Inferior parietal cortex (tissue), 1 donor: ENCODE measurements at regions not wholly inside any gene's neighbourhood (a gene's known extent, or its start where the extent isn't known, plus 50 kb on each side); places are given as distances from the start of the nearest gene placed in this dataset.

Experiments used
- DNase-seq: peaks from one replicate; pipeline ENCODE4 v3.0.0-alpha.2; 2016; ENCODE audit errors: extremely low spot score

GRCh38 chr5:154107010-154107409, 68.2 kb downstream of the MFAP3 start:
- DNase-seq, result no peak

DNA sequence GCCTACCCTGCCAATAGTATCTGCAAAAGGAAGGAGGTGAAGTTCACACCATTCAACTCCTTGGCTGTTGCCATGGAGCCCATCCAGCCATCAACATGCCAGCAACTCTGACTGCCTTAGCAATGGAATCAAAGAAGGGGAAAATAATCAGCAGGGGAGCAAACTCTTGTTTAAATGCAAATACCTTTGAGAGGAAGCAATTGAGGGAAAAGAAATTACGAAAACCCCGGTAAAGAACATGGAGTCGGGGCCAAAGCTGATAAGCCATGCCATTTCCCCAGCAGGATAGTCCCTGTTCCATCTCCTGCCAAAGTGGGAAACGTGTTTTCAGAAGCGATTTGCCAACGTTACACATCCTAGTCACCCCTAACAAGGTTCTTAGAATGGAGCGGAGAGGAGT, 69.0 kb downstream of the MFAP3 start:
- no peak for DNase-seq

- DNase-seq, result no peak
These were observed 70.8 kb downstream of the MFAP3 start for GRCh38 chr5:154109416-154110106.

GRCh38 chr5:154110107-154110453, 71.3 kb downstream of the MFAP3 start:
- no peak for DNase-seq

DNA sequence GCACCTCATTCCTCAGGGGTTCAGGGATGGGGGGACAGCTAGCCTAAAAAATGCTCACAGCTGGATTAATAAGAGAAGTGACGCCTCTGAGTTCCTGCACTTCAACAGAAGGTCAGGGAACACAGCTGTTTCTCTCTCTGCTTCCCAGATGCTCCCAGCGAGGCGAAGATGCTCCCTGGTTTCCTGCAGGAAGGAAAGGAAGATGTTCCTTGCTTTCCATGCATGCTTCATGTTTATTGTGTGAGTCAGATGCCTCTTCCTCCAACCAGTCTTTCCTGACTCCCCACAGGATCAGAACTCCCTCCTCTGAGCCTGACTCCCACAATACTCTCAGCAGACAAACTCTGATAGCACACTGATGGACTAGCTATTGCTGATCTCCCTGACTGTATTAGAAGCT, 71.9 kb downstream of the MFAP3 start:
- no peak for DNase-seq

DNA sequence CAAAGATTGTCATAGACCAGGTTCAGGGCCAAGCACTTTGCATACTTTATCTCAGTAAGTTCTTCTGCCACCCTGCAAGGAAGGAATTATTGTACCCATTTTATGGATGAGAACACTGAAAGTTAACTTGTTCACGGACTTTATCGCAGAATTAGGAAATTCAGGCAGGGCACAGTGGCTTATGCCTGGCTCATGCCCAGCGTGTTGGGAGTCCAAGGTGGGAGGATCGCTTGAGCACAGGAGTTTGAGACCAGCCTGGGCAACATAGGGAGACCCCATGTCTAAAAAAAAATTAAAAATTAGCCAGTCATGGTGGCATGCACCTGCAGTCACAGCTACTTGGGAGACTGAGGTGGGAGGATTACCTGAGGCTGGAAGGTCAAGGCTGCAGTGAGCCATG, 72.4 kb downstream of the MFAP3 start:
- DNase-seq, result no peak

- DNase-seq, result no peak
These were observed 73.5 kb downstream of the MFAP3 start for GRCh38 chr5:154112255-154112654.

DNA sequence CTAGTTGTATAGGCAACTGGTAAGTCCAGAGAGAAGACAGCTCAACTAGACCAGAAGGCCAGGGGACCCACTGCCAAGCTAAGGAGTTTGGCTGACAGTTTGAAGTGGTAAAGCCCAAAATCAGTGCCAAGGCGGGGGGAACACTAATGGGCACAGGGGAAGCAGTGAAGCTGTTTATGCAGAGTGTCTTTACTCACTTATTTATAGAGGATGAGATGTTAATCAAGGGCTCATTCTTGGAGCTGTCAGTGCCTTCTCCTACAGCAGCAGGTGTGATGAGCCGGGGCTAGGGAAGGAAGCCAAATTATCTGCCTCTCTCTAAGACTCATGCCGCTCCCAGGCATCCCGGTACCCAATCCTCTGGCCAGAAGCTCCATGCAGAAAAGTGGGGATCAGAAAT, 75.2 kb upstream of the GALNT10 start:
- DNase-seq, result no peak

GRCh38 chr5:154117050-154117449, 73.5 kb upstream of the GALNT10 start:
- no peak for DNase-seq

- DNase-seq, result no peak
These were observed 72.6 kb upstream of the GALNT10 start for GRCh38 chr5:154117930-154118329.

- DNase-seq, result no peak
These were observed 72.1 kb upstream of the GALNT10 start for GRCh38 chr5:154118385-154118784.

- no peak for DNase-seq
These were observed 71.6 kb upstream of the GALNT10 start for GRCh38 chr5:154118893-154119336.

GRCh38 chr5:154129013-154129412, 61.5 kb upstream of the GALNT10 start:
- no peak for DNase-seq

GRCh38 chr5:154129921-154130320, 60.6 kb upstream of the GALNT10 start:
- no peak for DNase-seq

DNA sequence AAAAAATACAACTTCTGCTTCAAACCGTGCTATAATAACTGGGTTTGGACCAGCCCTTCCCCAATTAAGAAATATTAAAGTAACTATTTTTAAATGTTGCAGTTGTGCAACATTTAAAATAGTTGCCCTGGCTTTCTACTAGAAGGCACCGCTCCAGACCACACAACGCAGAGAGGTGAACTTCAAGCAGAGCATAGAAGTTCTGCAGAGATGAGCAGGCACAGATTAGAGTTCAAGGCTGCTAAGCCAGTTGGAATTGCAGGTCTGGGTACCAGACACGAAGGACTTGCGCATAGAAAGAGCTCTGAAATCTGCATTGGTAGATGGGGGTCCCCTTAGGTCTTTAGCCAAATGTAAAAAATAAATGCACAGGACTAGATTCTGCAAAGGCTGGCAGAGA, 58.7 kb upstream of the GALNT10 start:
- no peak for DNase-seq

DNA sequence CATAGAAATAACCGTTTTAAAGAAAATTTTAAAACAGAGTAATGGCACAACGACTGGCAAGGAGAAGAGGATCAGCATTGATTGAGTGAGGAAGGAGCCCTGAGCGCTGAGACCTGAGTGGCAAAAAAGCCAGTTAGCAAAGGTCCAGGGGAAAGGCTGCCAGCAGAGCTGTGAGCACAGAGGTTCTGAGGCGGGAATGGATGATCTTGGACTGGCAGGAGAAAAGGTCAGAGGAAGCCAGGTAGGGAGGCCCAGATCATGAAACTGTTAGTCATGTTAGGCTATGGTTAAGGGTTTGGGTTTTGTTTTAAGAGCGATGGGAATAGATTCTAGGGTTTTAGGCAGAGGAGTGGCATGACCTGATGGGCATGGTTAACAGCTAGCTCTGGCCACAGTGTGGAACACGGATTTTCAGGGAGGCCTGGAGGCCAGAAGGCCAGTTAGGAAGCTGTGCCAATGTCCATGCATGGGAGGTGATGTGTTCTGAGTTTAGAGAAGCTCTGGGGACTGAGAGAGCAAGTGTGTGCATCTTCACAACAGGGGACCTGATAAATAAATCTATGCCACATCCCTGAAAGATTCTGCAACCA, 57.7 kb upstream of the GALNT10 start:
- DNase-seq, result no peak

GRCh38 chr5:154133591-154133990, 56.9 kb upstream of the GALNT10 start:
- DNase-seq, result no peak

- no peak for DNase-seq
These were observed 56.0 kb upstream of the GALNT10 start for GRCh38 chr5:154134499-154134898.

DNA sequence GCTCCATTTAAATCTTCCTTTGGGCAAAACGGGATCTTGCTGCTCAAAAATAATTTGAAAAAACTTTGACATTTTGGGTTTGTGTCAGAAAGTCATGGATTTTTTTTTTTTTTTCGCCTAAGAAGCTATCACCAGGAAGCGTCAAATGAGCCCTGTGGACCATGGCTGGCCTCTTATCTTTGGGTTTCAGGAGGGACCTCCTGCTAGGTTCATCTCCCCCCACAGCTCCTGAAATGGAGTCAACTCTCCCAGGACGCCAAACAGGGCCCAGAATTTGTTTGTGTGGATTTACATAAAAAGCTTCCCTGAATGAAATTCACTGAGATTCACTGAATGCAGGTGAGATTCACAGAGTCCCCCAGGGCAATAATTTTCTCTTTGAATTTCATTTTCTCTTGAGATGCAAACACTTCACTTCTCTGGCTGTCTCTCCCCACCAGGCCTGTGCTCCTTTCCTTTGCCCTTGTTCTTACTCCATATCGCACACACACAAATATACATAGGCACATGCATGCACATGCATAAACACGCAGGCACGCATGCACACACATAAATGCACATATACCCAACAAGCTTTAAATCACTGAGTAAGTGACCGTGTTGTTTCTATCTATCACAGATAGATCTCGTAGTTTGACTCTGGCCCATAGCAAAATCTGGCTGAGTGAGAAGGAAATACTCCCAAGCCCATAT, 55.3 kb upstream of the GALNT10 start:
- DNase-seq, result no peak

DNA sequence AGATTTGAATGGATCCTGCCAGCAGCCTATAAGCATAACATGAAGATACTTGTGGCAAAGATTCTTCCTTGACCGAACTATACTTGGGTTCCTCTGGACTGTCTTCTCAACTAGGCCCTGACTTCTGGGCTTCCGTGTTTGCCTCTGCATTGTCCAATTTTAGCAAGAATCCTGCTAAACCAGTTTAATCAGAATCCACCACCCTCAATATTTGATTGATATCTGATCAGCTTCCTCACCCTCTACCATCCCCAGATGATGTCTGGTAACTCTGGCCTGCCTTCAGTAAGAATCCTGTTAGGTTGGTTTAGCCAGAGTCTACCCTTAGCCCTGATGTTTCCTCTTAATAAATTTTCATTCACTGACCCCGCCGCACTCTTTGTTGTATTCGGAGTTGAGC, 54.4 kb upstream of the GALNT10 start:
- no peak for DNase-seq

- DNase-seq, result peak; percentile 21
These were observed 51.8 kb upstream of the GALNT10 start for GRCh38 chr5:154138701-154139100.

DNA sequence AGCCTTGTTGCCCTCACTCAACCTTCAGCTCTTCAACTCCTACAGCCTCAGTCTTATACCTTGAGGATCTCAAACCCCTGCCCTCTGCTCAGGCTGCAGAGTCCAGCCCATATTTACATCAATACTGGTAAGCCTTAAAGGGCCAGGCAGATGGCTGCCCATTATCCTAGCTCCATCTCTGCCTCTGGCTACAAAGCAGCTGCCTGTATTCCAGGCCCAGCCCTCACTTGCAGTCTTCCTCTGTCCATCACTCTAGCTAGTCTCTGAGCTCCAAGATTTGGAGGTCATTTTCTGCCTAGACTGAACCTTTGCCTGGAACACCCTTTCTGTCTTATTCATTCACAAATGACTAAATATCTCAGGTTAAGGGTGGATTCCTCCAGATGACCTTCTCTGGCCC, 50.2 kb upstream of the GALNT10 start:
- no peak for DNase-seq
